Spleen (tissue), 11 donors: ENCODE measurements at regions not wholly inside any gene's neighbourhood (a gene's known extent, or its start where the extent isn't known, plus 50 kb on each side); places are given as distances from the start of the nearest gene placed in this dataset.

Experiments
- DNase-seq: peaks from one replicate; pipeline ENCODE4 v3.0.0-alpha.2; 2020
- H3K27ac ChIP-seq, 8 donors: fragments of 200-600 bp; sonication (generic) in 7 of 8; 1 replicate in 4 of 8; 2 replicates in 4 of 8; pipeline versions ENCODE4 v1.5.0 to v1.8.0; 2016 to 2021; ENCODE audit warnings: inconsistent platforms in 4 of 8, mild to moderate bottlenecking in 4 of 8, moderate library complexity in 1 of 8
- H3K27me3 ChIP-seq, 7 donors: fragments of 200-600 bp; sonication (generic) in 6 of 7; replicated peaks in 1 of 7; 1 replicate in 4 of 7; 2 replicates in 3 of 7; pipeline versions ENCODE4 v1.5.0 to v1.8.0; 2016 to 2021; ENCODE audit warnings: inconsistent platforms in 3 of 7, mild to moderate bottlenecking in 1 of 7
- H3K36me3 ChIP-seq, 6 donors: fragments of 200-600 bp; sonication (generic) in 5 of 6; 1 replicate in 4 of 6; 2 replicates in 2 of 6; pipeline versions ENCODE4 v1.5.0 to v1.8.0; 2016 to 2021; ENCODE audit warnings: inconsistent platforms in 2 of 6
- H3K4me1 ChIP-seq, 6 donors: fragments of 200-600 bp; sonication (generic) in 5 of 6; 1 replicate in 3 of 6; 2 replicates in 3 of 6; pipeline versions ENCODE4 v1.5.0 to v1.8.0; 2016 to 2021; ENCODE audit warnings: inconsistent platforms in 3 of 6
- H3K4me3 ChIP-seq, 8 donors: fragments of 200-600 bp; sonication (generic) in 7 of 8; 1 replicate in 4 of 8; 2 replicates in 4 of 8; pipeline versions ENCODE4 v1.5.0 to v1.8.0; 2016 to 2021; ENCODE audit warnings: inconsistent platforms in 4 of 8, mild to moderate bottlenecking in 4 of 8, moderate library complexity in 2 of 8
- H3K9me3 ChIP-seq, 8 donors: fragments of 200-600 bp; sonication (generic) in 7 of 8; 1 replicate in 4 of 8; 2 replicates in 4 of 8; pipeline versions ENCODE4 v1.5.0 to v1.8.0; 2016 to 2021; ENCODE audit warnings: inconsistent platforms in 4 of 8
- POLR2A ChIP-seq, 3 donors: fragments of 450-650 bp; IDR thresholded peaks; one replicate each; pipeline ENCODE4 v1.5.1; 2017; ENCODE audit warnings: antibody characterized with exemption in 3 of 3, mild to moderate bottlenecking in 1 of 3
- POLR2AphosphoS5 ChIP-seq, 3 donors: sonication (generic); formaldehyde crosslinking; IDR thresholded peaks; one replicate each; pipeline ENCODE4 v1.5.1; 2017; ENCODE audit warnings: antibody characterized with exemption in 3 of 3
- WGBS, 5 donors: extraction: QIAGEN DNeasy Blood & Tissue Kit in 3 of 5; methylation state at CpG; one replicate each; pipeline versions ENCODE4 v1.1.5 to v1.1.7; 2013 to 2018; 5-methylcytosine and 5-hydroxymethylcytosine counted together
- intact Hi-C: fragments of 100-400 bp; cut with DNase I; formaldehyde crosslinking; loops from one replicate; pipeline ENCODE4 v1.15.0; 2023; ENCODE audit warnings: low total_unique reads
- TF ChIP-seq, protein P1 (sequence below), 11 experiments: fragments of 200-600 bp in 7 of 11; fragments of 450-650 bp in 4 of 11; sonication (generic) in 4 of 11; IDR thresholded peaks in 8 of 11; conservative IDR thresholded peaks in 3 of 11; 1 replicate in 7 of 11; 2 replicates in 4 of 11; pipeline versions ENCODE4 v1.4.0 to v1.8.0; 2016 to 2021; ENCODE audit warnings: antibody characterized with exemption in 11 of 11, inconsistent platforms in 4 of 11, mild to moderate bottlenecking in 1 of 11
- donor health status: healthy with polysubstance abuse.
- donor health status: DM: no; HTN: no; CAD: no; lungs with moderate emphysema.
- donor health status: DM: no; HTN: no; CAD: no.
- donor health status: Bipolar disorder and iron deficiency.
- donor health status: healthy.
- donor health status: DM: no; HTN: no; CAD: no.
- donor health status: DM: yes; HTN: yes; CAD: no.

DNA sequence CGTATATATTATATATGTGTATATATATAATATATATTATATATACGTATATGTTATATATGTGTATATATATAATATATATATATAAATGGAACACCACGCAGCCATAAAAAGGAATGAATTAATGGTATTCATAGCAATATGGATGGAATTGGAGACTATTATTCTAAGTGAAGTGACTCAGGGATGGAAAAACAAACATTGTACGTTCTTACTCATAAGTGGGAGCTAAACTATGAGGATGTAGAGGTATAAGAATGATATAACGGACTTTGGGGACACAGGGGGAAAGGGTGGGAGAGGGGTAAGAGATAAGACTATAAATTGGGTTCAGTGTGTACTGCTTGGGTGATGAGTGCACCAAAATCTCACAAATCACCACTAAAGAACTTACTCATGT is 1388.9 kb downstream of the C4orf33 start:
- 67 to 86% (median 83%) methylated on average over 5 of the region's 5 CpGs for WGBS, 5 donors
- no peaks in the 10 kb centered on the region for H3K27me3 ChIP-seq
- no peak overlapping the region for H3K4me3 ChIP-seq
- no peak overlapping the region for H3K27ac ChIP-seq
- intact Hi-C loops, result no loop called here
- no peaks in the 10 kb centered on the region for H3K36me3 ChIP-seq
- DNase-seq, result no peak
- peaks cover 0 to 5% (median 0%) of the 10 kb centered on the region in 8 donors for H3K9me3 ChIP-seq
- H3K4me1 ChIP-seq, result no peaks in the 10 kb centered on the region
- TF ChIP-seq, protein P1, sequence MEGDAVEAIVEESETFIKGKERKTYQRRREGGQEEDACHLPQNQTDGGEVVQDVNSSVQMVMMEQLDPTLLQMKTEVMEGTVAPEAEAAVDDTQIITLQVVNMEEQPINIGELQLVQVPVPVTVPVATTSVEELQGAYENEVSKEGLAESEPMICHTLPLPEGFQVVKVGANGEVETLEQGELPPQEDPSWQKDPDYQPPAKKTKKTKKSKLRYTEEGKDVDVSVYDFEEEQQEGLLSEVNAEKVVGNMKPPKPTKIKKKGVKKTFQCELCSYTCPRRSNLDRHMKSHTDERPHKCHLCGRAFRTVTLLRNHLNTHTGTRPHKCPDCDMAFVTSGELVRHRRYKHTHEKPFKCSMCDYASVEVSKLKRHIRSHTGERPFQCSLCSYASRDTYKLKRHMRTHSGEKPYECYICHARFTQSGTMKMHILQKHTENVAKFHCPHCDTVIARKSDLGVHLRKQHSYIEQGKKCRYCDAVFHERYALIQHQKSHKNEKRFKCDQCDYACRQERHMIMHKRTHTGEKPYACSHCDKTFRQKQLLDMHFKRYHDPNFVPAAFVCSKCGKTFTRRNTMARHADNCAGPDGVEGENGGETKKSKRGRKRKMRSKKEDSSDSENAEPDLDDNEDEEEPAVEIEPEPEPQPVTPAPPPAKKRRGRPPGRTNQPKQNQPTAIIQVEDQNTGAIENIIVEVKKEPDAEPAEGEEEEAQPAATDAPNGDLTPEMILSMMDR (IDR thresholded peaks at IDR 0.05 in 8 of 11, conservative IDR thresholded peaks at IDR 0.05 in 3 of 11), result no peak
- TF ChIP-seq POLR2A (IDR thresholded peaks at IDR 0.05), result no peak

DNA sequence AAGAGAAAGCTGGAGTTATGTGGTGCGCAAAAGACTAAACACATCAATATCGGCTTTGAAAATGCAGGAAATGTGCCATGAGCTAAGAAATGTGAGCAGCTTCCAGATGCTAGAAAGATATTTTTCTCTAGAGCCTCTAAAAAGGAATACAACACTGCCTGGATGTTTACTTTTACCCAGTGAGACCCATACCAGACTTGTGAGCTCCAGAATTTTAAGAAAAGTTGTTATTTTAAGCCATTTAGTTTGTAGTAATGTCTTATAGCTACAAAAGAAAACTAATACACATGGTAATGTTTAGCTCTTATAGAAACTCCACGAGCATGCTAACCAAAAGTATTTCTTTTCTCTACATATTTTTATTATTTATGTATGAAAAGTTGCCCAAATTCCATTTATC is 1389.4 kb downstream of the C4orf33 start:
- 64 to 83% (median 76%) methylated on average over 3 of the region's 3 CpGs for WGBS, 5 donors
- no peaks in the 10 kb centered on the region for H3K4me1 ChIP-seq
- DNase-seq, result no peak
- no peak for TF ChIP-seq POLR2AphosphoS5 (IDR thresholded peaks at IDR 0.05)
- no peak for TF ChIP-seq POLR2A (IDR thresholded peaks at IDR 0.05)
- TF ChIP-seq, protein P1 (IDR thresholded peaks at IDR 0.05 in 8 of 11, conservative IDR thresholded peaks at IDR 0.05 in 3 of 11), result no peak
- no peaks in the 10 kb centered on the region for H3K36me3 ChIP-seq
- no peak overlapping the region for H3K4me3 ChIP-seq
- intact Hi-C loops, result no loop called here
- no peak overlapping the region for H3K27ac ChIP-seq
- no peaks in the 10 kb centered on the region for H3K27me3 ChIP-seq
- H3K9me3 ChIP-seq, result peaks cover 0 to 5% (median 0%) of the 10 kb centered on the region in 8 donors

DNA sequence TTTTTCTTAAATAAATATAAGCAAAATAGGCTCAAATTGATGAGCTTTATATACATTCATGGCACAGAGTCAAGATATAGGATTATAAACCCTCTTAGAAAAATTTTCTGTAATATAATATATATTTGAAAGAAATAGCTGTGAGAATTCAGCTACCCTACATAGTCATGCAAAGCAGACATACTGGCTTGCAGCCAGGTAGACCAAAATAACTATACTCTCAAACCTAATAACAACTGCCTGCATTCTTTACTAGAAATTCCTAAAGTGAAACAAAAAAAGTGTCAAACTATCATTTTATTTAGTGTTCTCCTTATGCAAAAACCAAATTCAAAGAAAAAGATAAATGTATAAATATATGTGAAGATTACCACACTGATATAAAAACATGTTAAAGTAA is 1390.2 kb downstream of the C4orf33 start:
- no peak overlapping the region for H3K27ac ChIP-seq
- peaks cover 0 to 5% (median 1%) of the 10 kb centered on the region in 8 donors for H3K9me3 ChIP-seq
- no peaks in the 10 kb centered on the region for H3K27me3 ChIP-seq
- intact Hi-C loops, result no loop called here
- H3K4me3 ChIP-seq, result no peak overlapping the region
- H3K4me1 ChIP-seq, result no peaks in the 10 kb centered on the region
- DNase-seq, result no peak
- TF ChIP-seq POLR2AphosphoS5 (IDR thresholded peaks at IDR 0.05) (no peak), POLR2A (IDR thresholded peaks at IDR 0.05) (no peak)
- TF ChIP-seq, protein P1 (IDR thresholded peaks at IDR 0.05 in 8 of 11, conservative IDR thresholded peaks at IDR 0.05 in 3 of 11), result no peak
- no peaks in the 10 kb centered on the region for H3K36me3 ChIP-seq

DNA sequence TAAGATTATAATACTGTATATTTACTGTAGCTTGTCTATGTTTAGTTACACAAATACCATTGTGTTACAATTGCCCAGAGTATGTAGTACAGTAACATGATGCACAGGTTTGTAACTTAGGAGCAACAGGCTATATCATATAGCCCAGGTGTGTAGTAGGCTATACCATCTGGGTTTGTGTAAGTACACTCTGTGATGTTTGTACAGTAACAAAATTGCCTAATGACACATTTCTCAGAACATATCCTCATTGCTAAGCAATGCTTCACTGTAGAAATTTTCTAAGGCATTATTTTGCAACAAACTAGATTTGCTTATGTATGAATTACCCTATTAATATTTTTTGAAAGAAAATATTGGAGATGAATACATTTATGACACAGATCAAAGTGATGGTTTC is 1390.9 kb downstream of the C4orf33 start:
- Histone ChIP-seq H3K27me3 (no peaks in the 10 kb centered on the region), H3K9me3 (peaks cover 0 to 11% (median 5%) of the 10 kb centered on the region in 8 donors), H3K4me1 (no peaks in the 10 kb centered on the region), H3K4me3 (no peak overlapping the region), H3K36me3 (no peaks in the 10 kb centered on the region), H3K27ac (no peak overlapping the region)
- no peak for DNase-seq
- intact Hi-C loops, result no loop called here
- no peak for TF ChIP-seq POLR2A (IDR thresholded peaks at IDR 0.05)
- no peak for TF ChIP-seq POLR2AphosphoS5 (IDR thresholded peaks at IDR 0.05)
- TF ChIP-seq, protein P1 (IDR thresholded peaks at IDR 0.05 in 8 of 11, conservative IDR thresholded peaks at IDR 0.05 in 3 of 11), result no peak
